ENCODE measurements at regions not wholly inside any gene's neighbourhood (a gene's known extent, or its start where the extent isn't known, plus 50 kb on each side); places are given as distances from the start of the nearest gene placed in this dataset.

DNA sequence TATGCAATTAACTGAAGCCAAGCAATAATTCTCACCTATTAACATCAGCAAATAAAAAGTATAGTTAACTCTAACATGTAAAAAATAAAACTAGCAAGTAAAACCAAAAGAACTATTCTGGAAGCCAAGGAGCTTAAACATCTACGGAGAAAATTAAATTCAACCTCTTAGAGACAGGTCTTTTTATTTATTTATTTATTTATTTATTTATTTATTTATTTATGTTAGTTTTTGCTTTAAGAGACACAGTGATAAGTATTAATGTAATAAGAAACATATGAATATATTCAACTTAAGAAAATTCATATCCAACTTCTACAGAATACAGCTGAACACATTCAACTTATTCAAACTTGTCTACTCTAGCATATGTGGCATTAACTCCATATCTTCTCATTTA is 472.1 kb upstream of the IZUMO3 start (continued):
- TF ChIP-seq, protein P1, sequence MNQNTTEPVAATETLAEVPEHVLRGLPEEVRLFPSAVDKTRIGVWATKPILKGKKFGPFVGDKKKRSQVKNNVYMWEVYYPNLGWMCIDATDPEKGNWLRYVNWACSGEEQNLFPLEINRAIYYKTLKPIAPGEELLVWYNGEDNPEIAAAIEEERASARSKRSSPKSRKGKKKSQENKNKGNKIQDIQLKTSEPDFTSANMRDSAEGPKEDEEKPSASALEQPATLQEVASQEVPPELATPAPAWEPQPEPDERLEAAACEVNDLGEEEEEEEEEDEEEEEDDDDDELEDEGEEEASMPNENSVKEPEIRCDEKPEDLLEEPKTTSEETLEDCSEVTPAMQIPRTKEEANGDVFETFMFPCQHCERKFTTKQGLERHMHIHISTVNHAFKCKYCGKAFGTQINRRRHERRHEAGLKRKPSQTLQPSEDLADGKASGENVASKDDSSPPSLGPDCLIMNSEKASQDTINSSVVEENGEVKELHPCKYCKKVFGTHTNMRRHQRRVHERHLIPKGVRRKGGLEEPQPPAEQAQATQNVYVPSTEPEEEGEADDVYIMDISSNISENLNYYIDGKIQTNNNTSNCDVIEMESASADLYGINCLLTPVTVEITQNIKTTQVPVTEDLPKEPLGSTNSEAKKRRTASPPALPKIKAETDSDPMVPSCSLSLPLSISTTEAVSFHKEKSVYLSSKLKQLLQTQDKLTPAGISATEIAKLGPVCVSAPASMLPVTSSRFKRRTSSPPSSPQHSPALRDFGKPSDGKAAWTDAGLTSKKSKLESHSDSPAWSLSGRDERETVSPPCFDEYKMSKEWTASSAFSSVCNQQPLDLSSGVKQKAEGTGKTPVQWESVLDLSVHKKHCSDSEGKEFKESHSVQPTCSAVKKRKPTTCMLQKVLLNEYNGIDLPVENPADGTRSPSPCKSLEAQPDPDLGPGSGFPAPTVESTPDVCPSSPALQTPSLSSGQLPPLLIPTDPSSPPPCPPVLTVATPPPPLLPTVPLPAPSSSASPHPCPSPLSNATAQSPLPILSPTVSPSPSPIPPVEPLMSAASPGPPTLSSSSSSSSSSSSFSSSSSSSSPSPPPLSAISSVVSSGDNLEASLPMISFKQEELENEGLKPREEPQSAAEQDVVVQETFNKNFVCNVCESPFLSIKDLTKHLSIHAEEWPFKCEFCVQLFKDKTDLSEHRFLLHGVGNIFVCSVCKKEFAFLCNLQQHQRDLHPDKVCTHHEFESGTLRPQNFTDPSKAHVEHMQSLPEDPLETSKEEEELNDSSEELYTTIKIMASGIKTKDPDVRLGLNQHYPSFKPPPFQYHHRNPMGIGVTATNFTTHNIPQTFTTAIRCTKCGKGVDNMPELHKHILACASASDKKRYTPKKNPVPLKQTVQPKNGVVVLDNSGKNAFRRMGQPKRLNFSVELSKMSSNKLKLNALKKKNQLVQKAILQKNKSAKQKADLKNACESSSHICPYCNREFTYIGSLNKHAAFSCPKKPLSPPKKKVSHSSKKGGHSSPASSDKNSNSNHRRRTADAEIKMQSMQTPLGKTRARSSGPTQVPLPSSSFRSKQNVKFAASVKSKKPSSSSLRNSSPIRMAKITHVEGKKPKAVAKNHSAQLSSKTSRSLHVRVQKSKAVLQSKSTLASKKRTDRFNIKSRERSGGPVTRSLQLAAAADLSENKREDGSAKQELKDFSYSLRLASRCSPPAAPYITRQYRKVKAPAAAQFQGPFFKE (tag by site-specific recombination; IDR thresholded peaks at IDR 0.05; ENCODE audit: borderline replicate concordance), result no peak
- TF ChIP-seq ZBTB8A (tag by site-specific recombination; IDR thresholded peaks at IDR 0.05), result 0 out of 2 replicates have a peak, but pooled peaks have one; percentile 17
- TF ChIP-seq ZNF394 (tag by site-specific recombination; IDR thresholded peaks at IDR 0.05; ENCODE audit: borderline replicate concordance), result peak; percentile 65; the same call in 1 of the 2 replicates
- TF ChIP-seq, protein P2, sequence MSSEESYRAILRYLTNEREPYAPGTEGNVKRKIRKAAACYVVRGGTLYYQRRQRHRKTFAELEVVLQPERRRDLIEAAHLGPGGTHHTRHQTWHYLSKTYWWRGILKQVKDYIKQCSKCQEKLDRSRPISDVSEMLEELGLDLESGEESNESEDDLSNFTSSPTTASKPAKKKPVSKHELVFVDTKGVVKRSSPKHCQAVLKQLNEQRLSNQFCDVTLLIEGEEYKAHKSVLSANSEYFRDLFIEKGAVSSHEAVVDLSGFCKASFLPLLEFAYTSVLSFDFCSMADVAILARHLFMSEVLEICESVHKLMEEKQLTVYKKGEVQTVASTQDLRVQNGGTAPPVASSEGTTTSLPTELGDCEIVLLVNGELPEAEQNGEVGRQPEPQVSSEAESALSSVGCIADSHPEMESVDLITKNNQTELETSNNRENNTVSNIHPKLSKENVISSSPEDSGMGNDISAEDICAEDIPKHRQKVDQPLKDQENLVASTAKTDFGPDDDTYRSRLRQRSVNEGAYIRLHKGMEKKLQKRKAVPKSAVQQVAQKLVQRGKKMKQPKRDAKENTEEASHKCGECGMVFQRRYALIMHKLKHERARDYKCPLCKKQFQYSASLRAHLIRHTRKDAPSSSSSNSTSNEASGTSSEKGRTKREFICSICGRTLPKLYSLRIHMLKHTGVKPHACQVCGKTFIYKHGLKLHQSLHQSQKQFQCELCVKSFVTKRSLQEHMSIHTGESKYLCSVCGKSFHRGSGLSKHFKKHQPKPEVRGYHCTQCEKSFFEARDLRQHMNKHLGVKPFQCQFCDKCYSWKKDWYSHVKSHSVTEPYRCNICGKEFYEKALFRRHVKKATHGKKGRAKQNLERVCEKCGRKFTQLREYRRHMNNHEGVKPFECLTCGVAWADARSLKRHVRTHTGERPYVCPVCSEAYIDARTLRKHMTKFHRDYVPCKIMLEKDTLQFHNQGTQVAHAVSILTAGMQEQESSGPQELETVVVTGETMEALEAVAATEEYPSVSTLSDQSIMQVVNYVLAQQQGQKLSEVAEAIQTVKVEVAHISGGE (tag by site-specific recombination; conservative IDR thresholded peaks at IDR 0.05; ENCODE audit: low read depth), result peak; percentile 48
- no peak for TF ChIP-seq ZNF677 (tag by site-specific recombination; IDR thresholded peaks at IDR 0.05)
- no peak for TF ChIP-seq ZNF416 (tag by site-specific recombination; IDR thresholded peaks at IDR 0.05)
- TF ChIP-seq ZNF138 (tag by site-specific recombination; IDR thresholded peaks at IDR 0.05; ENCODE audit: borderline replicate concordance), result no peak
- TF ChIP-seq ZNF140 (tag by site-specific recombination; IDR thresholded peaks at IDR 0.05), result peak; percentile 36; the same call in 1 of the 2 replicates

DNA sequence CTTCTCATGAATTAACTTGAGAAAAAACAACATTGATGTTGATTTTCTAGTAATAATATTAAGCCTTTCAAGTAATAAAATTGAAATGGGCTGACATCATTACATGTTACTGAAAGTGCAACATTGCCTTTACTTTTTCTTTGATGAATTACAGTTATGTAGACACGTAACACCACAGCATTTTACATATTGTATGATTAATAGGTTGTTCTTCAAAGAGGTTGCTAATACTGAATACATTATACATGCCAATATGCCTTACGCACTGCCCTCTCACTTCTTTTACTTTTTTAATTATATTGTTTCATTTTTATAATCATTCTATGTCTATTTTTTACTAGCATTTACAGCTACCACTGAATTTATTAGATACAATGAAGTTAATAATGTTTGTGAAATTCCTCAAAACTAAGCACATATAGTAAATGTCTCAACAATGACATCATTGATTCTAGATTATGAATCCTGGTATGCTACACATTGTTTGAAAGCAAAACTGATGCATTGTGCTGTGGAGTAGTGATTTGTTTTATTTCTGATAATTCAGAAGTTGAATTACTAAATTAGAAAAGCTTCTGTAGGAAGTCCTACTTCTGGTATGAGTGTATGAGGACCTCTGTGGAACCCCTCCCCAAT is 464.4 kb upstream of the IZUMO3 start:
- Histone ChIP-seq H3K4me3 (ENCODE audit: low read depth, low read length) (no peak overlapping the region), H3K4me1 (ENCODE audit: control insufficient read depth, insufficient read depth, low read length) (no peaks in the 10 kb centered on the region), H3K9me3 (ENCODE audit: control insufficient read depth, insufficient read depth, low read depth, low read length) (no peaks in the 10 kb centered on the region), H3K36me3 (ENCODE audit: control insufficient read depth in 2 of 2, insufficient read depth in 1 of 2, low read length in 2 of 2) (no peaks in the 10 kb centered on the region), H3K27ac (ENCODE audit: extremely low read depth, low read depth, low read length) (no peak overlapping the region)
- ChIA-PET CTCF (no interaction called here), POLR2A (no interaction called here)
- no peak for TF ChIP-seq OVOL3 (tag by site-specific recombination; IDR thresholded peaks at IDR 0.05)
- TF ChIP-seq, protein P3, sequence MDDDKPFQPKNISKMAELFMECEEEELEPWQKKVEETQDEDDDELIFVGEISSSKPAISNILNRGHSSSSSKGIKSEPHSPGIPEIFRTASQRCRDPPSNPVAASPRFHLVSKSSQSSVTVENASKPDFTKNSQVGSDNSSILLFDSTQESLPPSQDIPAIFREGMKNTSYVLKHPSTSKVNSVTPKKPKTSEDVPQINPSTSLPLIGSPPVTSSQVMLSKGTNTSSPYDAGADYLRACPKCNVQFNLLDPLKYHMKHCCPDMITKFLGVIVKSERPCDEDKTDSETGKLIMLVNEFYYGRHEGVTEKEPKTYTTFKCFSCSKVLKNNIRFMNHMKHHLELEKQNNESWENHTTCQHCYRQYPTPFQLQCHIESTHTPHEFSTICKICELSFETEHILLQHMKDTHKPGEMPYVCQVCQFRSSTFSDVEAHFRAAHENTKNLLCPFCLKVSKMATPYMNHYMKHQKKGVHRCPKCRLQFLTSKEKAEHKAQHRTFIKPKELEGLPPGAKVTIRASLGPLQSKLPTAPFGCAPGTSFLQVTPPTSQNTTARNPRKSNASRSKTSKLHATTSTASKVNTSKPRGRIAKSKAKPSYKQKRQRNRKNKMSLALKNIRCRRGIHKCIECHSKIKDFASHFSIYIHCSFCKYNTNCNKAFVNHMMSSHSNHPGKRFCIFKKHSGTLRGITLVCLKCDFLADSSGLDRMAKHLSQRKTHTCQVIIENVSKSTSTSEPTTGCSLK (tag by site-specific recombination; IDR thresholded peaks at IDR 0.05), result no peak
- no peak for TF ChIP-seq KLF8 (tag by site-specific recombination; IDR thresholded peaks at IDR 0.05)
- TF ChIP-seq, protein P4, sequence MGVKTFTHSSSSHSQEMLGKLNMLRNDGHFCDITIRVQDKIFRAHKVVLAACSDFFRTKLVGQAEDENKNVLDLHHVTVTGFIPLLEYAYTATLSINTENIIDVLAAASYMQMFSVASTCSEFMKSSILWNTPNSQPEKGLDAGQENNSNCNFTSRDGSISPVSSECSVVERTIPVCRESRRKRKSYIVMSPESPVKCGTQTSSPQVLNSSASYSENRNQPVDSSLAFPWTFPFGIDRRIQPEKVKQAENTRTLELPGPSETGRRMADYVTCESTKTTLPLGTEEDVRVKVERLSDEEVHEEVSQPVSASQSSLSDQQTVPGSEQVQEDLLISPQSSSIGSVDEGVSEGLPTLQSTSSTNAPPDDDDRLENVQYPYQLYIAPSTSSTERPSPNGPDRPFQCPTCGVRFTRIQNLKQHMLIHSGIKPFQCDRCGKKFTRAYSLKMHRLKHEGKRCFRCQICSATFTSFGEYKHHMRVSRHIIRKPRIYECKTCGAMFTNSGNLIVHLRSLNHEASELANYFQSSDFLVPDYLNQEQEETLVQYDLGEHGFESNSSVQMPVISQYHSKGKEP (tag by site-specific recombination; IDR thresholded peaks at IDR 0.05), result no peak
- no peak for TF ChIP-seq EGR2 (tag by site-specific recombination; IDR thresholded peaks at IDR 0.05; ENCODE audit: low read depth)
- TF ChIP-seq ZNF626 (tag by site-specific recombination; IDR thresholded peaks at IDR 0.05), result no peak
- TF ChIP-seq, protein P5, sequence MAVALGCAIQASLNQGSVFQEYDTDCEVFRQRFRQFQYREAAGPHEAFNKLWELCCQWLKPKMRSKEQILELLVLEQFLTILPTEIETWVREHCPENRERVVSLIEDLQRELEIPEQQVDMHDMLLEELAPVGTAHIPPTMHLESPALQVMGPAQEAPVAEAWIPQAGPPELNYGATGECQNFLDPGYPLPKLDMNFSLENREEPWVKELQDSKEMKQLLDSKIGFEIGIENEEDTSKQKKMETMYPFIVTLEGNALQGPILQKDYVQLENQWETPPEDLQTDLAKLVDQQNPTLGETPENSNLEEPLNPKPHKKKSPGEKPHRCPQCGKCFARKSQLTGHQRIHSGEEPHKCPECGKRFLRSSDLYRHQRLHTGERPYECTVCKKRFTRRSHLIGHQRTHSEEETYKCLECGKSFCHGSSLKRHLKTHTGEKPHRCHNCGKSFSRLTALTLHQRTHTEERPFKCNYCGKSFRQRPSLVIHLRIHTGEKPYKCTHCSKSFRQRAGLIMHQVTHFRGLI (tag by site-specific recombination; IDR thresholded peaks at IDR 0.05), result no peak
- no peak for TF ChIP-seq ZNF23 (tag by site-specific recombination; IDR thresholded peaks at IDR 0.05; ENCODE audit: borderline replicate concordance)
- TF ChIP-seq, protein P6, sequence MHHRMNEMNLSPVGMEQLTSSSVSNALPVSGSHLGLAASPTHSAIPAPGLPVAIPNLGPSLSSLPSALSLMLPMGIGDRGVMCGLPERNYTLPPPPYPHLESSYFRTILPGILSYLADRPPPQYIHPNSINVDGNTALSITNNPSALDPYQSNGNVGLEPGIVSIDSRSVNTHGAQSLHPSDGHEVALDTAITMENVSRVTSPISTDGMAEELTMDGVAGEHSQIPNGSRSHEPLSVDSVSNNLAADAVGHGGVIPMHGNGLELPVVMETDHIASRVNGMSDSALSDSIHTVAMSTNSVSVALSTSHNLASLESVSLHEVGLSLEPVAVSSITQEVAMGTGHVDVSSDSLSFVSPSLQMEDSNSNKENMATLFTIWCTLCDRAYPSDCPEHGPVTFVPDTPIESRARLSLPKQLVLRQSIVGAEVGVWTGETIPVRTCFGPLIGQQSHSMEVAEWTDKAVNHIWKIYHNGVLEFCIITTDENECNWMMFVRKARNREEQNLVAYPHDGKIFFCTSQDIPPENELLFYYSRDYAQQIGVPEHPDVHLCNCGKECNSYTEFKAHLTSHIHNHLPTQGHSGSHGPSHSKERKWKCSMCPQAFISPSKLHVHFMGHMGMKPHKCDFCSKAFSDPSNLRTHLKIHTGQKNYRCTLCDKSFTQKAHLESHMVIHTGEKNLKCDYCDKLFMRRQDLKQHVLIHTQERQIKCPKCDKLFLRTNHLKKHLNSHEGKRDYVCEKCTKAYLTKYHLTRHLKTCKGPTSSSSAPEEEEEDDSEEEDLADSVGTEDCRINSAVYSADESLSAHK (tag by site-specific recombination; IDR thresholded peaks at IDR 0.05), result no peak

All from HEK293 (cell line).